ENCODE measurements at regions not wholly inside any gene's neighbourhood (a gene's known extent, or its start where the extent isn't known, plus 50 kb on each side); places are given as distances from the start of the nearest gene placed in this dataset.
"Not testable (repeated sequence)": the region's sequence is repeated elsewhere in the genome, so short reads cannot be mapped to it uniquely, and the experiment has no call there.

GRCh38 chr5:143659599-143660238 is 152.2 kb upstream of the HMHB1 start:
- no peak for DNase-seq

GRCh38 chr5:143658956-143659355 is 153.0 kb upstream of the HMHB1 start:
- DNase-seq = no peak

GRCh38 chr5:143657647-143658285 is 154.2 kb upstream of the HMHB1 start:
- DNase-seq = no peak

- no peak for DNase-seq
Measured at GRCh38 chr5:143653766-143654282, 158.1 kb upstream of the HMHB1 start.

GRCh38 chr5:143653256-143653655 is 158.7 kb upstream of the HMHB1 start:
- no peak for DNase-seq

- DNase-seq = no peak
Measured at GRCh38 chr5:143652108-143652700, 159.8 kb upstream of the HMHB1 start.

- no peak for DNase-seq
Measured at GRCh38 chr5:143649937-143650621, 161.9 kb upstream of the HMHB1 start.

- DNase-seq = peak in 1 of 2 donors; percentile 1
Measured at GRCh38 chr5:143648696-143649095, 163.3 kb upstream of the HMHB1 start.

- DNase-seq = no peak
Measured at GRCh38 chr5:143646961-143647360, 165.0 kb upstream of the HMHB1 start.

- DNase-seq = no peak
Measured at GRCh38 chr5:143645356-143645755, 166.6 kb upstream of the HMHB1 start.

GRCh38 chr5:143644727-143645126 is 167.2 kb upstream of the HMHB1 start:
- no peak for DNase-seq

GRCh38 chr5:143642791-143643190 is 169.2 kb upstream of the HMHB1 start:
- DNase-seq = no peak

GRCh38 chr5:143641549-143642355 is 170.2 kb upstream of the HMHB1 start:
- DNase-seq = no peak

GRCh38 chr5:143638654-143639053 is 173.3 kb upstream of the HMHB1 start:
- DNase-seq = no peak

- DNase-seq = no peak
Measured at GRCh38 chr5:143636931-143637528, 174.9 kb upstream of the HMHB1 start.

- DNase-seq = no peak
Measured at GRCh38 chr5:143635888-143636287, 176.1 kb upstream of the HMHB1 start.

- DNase-seq = no peak
Measured at GRCh38 chr5:143635146-143635752, 176.7 kb upstream of the HMHB1 start.

- DNase-seq = no peak
Measured at GRCh38 chr5:143634689-143635088, 177.3 kb upstream of the HMHB1 start.

- no peak for DNase-seq
Measured at GRCh38 chr5:143629871-143630659, 181.9 kb upstream of the HMHB1 start.

GRCh38 chr5:143625048-143625447 is 186.9 kb upstream of the HMHB1 start:
- not testable (repeated sequence) for DNase-seq

- no peak for DNase-seq
Measured at GRCh38 chr5:143624465-143624864, 187.5 kb upstream of the HMHB1 start.

All from CD4-positive, alpha-beta T cell treated with Interferon alpha-2 for 1 hour (primary cell).